ENCODE measurements at regions not wholly inside any gene's neighbourhood (a gene's known extent, or its start where the extent isn't known, plus 50 kb on each side); places are given as distances from the start of the nearest gene placed in this dataset.
"Not testable (repeated sequence)": the region's sequence is repeated elsewhere in the genome, so short reads cannot be mapped to it uniquely, and the experiment has no call there.

DNA sequence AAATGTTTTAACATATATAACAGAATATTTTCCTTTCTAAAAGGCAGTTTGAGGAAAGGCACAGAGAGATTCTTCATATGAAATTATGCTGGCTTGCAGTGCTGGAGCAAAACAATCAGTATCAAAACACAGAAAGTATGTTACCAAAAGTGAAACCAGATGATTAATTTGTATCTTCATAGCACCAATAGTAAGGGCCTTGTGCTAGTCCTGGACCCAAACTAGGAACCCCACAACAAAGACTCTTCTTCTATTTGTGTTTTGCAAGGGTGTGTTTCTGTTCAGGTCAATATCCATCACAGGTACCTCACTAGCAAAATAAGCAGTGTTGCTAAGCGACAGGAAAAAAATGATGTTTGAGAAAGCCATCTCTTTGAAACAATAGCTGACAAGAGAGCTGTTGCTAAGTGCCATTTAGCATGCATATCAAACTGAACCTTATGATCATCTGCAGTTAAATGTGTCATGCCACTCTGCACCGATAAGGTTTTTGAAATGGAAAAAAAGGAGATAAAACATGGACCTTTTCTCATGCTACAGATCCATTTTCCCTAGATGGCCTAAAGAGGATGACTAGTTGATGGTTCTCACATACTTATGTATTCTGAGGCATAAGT lies 196.2 kb upstream of the ALG10 start:
- DNase-seq (ENCODE audit: low spot score in 2 of 2) (no peak), ATAC-seq (peak in 1 of 2 donors; percentile 79)
- Mint-ChIP-seq H3K27ac (no peak overlapping the region), H3K36me3 (no peaks in the 10 kb centered on the region), H3K9me3 (peaks cover 4 to 10% of the 10 kb centered on the region in 2 donors)

DNA sequence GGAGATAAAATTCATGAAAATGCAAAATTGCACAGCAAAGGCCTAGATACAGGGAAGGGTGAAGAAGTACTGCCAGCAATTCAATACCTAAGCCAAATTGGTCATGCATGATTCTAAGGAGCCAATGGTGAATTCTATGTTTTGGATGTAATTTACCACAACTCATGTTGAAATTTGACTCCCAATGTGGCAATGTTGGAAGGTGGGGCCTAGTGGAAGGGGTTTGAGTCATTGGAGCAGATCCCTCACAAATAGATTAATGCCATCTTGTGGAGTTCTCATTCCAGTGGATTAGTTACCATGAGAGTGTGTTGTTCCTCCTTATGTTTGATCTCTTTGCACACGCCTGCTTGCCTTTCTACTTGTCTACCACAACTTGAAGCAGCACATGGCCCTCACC lies 194.0 kb upstream of the ALG10 start:
- Mint-ChIP-seq H3K36me3 (no peaks in the 10 kb centered on the region), H3K27ac (no peak overlapping the region), H3K9me3 (peaks cover 0 to 5% of the 10 kb centered on the region in 2 donors)
- no peak for ATAC-seq
- DNase-seq (ENCODE audit: low spot score in 2 of 2), result no peak

DNA sequence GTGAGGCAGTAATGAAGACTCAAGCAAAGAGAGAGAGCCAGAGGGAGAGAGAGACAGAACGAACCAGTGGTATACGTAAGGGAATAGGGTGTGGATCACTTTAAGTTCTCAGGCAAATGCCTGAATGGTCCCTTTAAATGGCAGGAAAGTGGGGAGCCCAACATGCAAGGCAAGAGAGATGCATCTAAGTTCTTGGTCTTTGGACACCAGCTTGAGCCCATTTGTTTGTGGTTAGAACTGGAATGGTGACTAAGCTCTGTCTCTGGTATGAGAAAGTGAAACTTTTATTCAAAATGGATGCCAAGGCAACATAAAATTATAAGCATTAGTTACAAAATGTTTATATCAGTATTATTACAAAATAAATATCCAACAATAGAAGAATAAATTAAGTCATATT lies 192.2 kb upstream of the ALG10 start:
- DNase-seq (ENCODE audit: low spot score in 2 of 2) (no peak), ATAC-seq (no peak)
- Mint-ChIP-seq H3K9me3 (peaks cover 0 to 5% of the 10 kb centered on the region in 2 donors), H3K36me3 (no peaks in the 10 kb centered on the region), H3K27ac (no peak overlapping the region)

DNA sequence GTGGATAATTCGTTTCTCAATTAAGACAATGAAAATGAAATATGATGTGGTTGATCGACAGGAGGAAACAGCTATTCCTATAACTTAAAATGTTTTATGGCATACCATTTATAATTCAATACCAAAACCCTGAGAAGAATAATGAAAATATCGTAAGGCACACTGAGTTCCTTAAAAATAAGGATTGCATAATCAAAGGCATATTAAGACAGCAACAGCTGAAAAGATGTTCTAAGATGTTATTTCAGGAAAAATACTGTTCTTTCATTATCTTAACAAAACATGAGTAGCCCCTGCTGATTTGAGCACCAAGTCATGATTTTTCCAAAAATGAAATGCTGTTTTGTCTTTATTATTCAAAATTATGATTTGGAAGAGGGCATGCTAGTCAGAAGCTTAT lies 189.4 kb upstream of the ALG10 start:
- ATAC-seq, result no peak
- no peak for DNase-seq (ENCODE audit: low spot score in 2 of 2)
- Mint-ChIP-seq H3K36me3 (no peaks in the 10 kb centered on the region), H3K9me3 (peaks cover 4 to 5% of the 10 kb centered on the region in 2 donors), H3K27ac (no peak overlapping the region)

DNA sequence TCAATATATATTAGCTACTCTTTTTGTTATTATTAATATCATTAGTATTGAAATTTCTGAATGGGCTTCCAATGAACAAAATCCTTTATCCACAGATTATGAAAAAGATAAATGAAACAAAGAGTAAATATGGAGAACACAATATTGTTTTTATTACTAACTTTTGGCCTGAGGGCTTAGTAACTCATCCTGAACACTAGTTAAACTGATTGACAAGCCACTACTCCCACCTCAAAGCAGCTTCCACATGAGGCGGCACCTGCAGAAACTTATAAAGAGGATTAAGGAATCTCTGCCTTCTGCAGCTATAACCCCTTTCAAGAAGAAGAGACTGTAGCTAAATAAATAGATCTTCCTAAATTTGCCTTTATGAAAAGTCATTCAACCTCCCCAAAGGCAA lies 187.6 kb upstream of the ALG10 start:
- H3K36me3 Mint-ChIP-seq, result no peaks in the 10 kb centered on the region
- H3K27ac Mint-ChIP-seq, result no peak overlapping the region
- H3K9me3 Mint-ChIP-seq, result peaks cover 5 to 9% of the 10 kb centered on the region in 2 donors
- no peak for DNase-seq (ENCODE audit: low spot score in 2 of 2)
- no peak for ATAC-seq

DNA sequence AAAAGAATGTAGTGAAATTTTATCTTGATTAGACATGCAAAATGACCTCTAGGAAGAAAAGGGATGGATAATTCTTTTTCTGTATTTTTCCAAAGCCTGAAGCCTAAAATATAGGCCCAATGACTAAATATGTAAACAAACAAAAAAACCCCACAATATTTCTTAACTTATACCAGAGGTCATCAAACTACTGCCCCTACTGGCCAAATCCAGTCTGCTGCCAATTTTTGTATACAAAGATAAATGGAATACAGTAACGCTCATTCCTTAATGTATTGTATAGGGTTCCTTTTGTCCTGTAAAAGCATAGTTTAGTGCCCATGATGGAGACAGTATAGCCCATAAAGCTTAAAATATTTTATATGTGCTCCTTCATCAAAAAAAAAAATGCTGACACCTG lies 145.7 kb upstream of the ALG10 start:
- Mint-ChIP-seq H3K36me3 (peaks cover 0 to 10% of the 10 kb centered on the region in 2 donors), H3K27ac (no peak overlapping the region), H3K9me3 (peaks cover 20 to 21% of the 10 kb centered on the region in 2 donors)
- no peak for ATAC-seq
- DNase-seq (ENCODE audit: low spot score in 2 of 2), result no peak

DNA sequence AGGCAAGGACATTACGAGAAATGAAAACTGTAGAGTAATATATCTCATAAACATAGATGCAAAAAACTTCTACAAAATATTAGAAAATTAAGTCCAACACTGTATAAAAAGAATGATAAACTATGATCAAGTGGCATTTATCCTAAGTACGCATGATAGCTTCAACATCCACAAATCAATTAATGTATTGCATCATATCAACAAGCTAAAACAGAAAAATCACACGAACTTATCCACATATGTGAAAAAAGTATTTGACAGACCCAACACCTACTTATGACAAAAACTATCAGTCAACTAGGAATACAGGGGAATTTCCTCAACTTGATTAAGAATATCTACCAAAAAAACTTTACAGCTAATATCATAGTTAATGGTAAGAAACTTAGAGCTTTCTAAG lies 129.9 kb upstream of the ALG10 start:
- DNase-seq (ENCODE audit: low spot score in 2 of 2) (no peak), ATAC-seq (no peak)
- peaks cover 3 to 7% of the 10 kb centered on the region in 2 donors for H3K9me3 Mint-ChIP-seq
- no peak overlapping the region for H3K27ac Mint-ChIP-seq
- H3K36me3 Mint-ChIP-seq, result no peaks in the 10 kb centered on the region

DNA sequence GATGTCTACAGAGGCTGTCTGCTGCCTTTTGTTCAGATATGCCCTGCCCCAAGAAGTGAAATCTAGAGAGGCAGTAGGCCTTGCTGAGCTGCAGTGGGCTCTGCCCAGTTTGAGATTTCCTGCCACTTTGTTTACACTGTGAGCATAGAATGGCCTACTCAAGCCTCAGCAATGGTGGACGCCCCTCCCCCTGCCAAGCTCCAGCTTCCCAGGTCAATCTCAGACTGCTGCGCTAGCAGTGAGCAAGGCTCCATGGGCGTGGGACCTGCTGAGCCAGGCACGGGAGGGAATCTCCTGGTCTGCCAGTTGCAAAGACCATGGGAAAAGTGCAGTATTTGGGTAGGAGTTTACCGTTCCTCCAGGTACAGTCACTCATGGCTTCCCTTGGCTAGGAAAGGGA lies 101.8 kb upstream of the ALG10 start:
- not testable (repeated sequence) for H3K27ac Mint-ChIP-seq; DNase-seq (ENCODE audit: low spot score in 2 of 2); ATAC-seq
- H3K9me3 Mint-ChIP-seq, result peaks cover 21 to 32% of the 10 kb centered on the region in 2 donors
- H3K36me3 Mint-ChIP-seq, result peaks cover 12 to 24% of the 10 kb centered on the region in 2 donors

DNA sequence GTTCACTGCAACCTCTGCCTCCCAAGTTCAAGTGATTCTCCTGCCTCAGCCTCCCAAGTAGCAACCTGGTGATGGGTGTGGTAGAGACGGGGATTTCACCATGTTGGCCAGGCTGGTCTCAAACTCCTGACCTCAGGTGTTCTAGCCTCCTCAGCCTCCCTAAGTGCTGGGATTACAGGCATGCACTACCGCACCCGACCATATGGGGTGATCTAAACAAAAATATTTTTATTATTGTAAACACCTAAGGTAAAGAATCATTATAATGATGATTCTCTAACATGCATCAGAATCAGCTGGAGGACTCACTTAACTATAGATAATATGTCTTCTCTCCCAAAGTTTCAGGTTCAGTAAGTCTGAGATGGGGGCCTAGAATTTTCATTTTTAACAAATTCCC lies 96.2 kb upstream of the ALG10 start:
- Mint-ChIP-seq H3K9me3 (peaks cover 14 to 36% of the 10 kb centered on the region in 2 donors), H3K36me3 (peaks cover 11 to 34% of the 10 kb centered on the region in 2 donors), H3K27ac (no peak overlapping the region)
- DNase-seq (ENCODE audit: low spot score in 2 of 2) (no peak), ATAC-seq (no peak)

DNA sequence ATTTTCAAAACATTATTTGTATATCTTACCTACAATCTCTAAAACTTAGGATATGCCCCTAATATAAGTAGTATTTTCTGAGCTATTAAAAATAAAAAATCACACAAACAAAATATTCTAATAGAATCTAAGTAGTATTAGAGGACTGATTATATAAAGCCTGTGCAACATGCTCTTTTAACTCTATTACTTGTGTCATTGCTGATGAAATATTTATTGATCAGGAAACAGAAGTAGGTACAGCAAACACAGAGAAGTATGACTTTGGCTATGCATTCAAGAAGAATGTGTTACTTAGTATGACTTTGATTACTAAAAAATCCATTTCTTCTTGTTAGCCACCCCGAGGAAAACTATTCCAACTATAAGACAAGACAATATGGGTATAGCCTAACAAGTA lies 84.6 kb upstream of the ALG10 start:
- DNase-seq (ENCODE audit: low spot score in 2 of 2); ATAC-seq; H3K27ac Mint-ChIP-seq; H3K36me3 Mint-ChIP-seq: not testable (repeated sequence)
- H3K9me3 Mint-ChIP-seq, result peaks cover 12 to 15% of the 10 kb centered on the region in 2 donors

DNA sequence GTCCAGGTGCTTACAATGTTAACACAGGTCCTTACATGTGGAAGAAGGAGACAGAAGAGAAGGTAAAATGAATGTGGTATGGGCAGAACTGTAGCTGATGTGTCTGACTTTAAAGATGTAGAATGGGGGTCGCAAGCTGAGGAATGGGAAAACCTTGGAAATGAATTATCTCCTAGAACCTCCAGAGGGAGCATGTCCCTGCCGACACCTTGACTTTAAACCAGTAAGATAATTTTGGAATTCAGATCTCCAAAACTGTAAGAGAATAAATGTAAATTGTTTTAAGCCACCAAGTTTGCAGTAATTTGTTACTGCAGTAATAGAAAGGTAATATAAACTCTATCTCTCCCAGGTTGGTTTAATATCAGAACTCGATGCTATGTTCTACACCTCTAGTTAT lies 80.1 kb upstream of the ALG10 start:
- no peaks in the 10 kb centered on the region for H3K9me3 Mint-ChIP-seq
- no peak for ATAC-seq
- DNase-seq (ENCODE audit: low spot score in 2 of 2), result no peak
- no peak overlapping the region for H3K27ac Mint-ChIP-seq
- H3K36me3 Mint-ChIP-seq, result no peaks in the 10 kb centered on the region

DNA sequence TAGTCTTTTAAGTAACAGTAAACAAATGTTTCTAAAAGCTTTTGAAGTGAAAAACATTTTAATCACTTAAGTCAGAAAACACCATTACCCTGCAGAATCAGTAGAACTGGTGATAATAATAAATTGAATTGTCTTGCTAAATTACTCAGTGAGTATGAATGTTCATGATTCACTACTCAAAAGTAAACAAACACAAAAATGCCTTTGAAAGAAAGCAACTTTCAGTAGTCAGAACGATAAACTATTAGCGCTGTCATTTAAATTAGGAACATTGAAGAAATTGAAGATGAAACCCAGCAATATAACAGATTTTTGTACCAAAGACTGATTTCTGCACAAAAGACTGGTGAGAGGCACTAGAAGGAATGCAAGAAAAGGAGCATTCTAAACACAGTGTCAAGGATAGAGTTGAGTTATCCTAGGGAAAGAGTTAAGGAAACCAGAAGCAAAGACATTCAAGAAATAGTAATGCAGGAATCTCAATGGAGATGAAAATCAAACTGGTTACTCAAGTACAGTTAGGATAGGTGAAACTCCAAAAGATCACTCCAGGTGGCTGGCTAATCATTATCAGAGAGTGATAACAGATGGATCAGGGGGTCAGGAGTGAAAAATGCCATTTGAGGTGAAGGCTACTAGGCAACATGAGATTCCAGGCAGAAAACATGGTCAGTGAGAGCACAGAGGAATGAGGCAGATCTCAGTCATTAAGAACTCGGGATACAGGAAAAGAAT lies 77.4 kb upstream of the ALG10 start:
- Mint-ChIP-seq H3K27ac (no peak overlapping the region), H3K9me3 (peaks cover 0 to 7% of the 10 kb centered on the region in 2 donors), H3K36me3 (peaks cover 0 to 6% of the 10 kb centered on the region in 2 donors)
- ATAC-seq, result no peak
- DNase-seq (ENCODE audit: low spot score in 2 of 2), result no peak

DNA sequence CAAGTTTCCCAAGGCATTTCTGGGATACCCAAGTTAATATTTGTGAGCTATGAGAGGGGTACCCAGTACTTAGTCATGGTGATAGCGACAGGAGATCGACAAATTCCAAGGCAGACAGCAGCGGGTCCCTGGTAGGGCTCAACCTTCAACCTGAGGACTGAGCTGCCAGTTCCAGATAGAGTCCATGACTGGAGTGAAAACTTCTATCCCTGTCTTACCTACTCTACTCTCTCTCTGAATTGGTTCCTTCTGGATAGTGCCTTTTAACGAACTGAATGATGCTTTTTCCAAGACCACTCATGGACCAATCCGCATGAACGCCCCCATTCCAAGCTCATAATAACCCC lies 76.9 kb upstream of the ALG10 start:
- peaks cover 0 to 10% of the 10 kb centered on the region in 2 donors for H3K9me3 Mint-ChIP-seq
- H3K27ac Mint-ChIP-seq, result no peak overlapping the region
- ATAC-seq (no peak), DNase-seq (ENCODE audit: low spot score in 2 of 2) (no peak)
- H3K36me3 Mint-ChIP-seq, result peaks cover 0 to 11% of the 10 kb centered on the region in 2 donors

DNA sequence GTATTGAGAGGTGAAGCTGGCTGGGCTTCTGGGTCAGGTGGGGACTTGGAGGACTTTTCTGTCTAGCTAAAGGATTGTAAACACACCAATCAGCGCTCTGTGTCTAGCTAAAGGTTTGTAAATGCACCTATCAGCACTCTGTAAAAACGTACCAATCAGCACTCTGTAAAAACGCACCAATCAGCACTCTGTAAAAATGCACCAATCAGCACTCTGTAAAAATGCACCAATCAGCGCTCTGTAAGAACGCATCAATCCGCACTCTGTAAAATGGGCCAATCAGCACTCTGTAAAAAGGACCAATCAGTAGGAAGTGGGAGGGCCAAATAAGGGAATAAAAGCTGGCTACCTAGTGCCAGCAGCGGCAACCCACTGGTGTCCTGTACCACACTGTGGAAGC lies 56.1 kb upstream of the ALG10 start:
- not testable (repeated sequence) for DNase-seq (ENCODE audit: low spot score in 2 of 2); H3K27ac Mint-ChIP-seq; ATAC-seq; H3K36me3 Mint-ChIP-seq; H3K9me3 Mint-ChIP-seq

DNA sequence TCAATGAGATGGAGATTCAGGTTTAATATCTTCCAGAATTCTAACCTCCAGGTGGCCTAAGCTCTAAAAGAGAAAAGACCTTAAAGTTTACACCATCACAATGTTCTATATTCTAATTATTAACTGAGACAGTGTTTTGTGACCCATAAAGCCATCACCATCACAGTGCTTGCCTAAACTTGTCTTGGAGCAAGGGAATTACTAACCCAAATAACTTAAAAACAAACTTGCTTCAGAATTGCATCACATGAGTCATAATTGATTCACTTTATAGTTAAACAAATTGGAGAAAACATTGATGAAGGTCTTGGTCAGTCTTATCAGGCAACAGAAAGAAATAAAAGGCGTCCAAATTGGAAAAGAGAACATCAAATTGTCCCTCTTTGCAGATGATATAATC lies 54.5 kb upstream of the ALG10 start:
- DNase-seq (ENCODE audit: low spot score in 2 of 2) (no peak), ATAC-seq (no peak)
- no peak overlapping the region for H3K27ac Mint-ChIP-seq
- no peaks in the 10 kb centered on the region for H3K36me3 Mint-ChIP-seq
- H3K9me3 Mint-ChIP-seq, result no peaks in the 10 kb centered on the region

Data from activated naive CD4-positive, alpha-beta T cell treated with anti-CD3 and anti-CD28 coated beads, Interleukin-2, amount 50 U/mL, for 72 hours (primary cell).